ENCODE measurements at regions not wholly inside any gene's neighbourhood (a gene's known extent, or its start where the extent isn't known, plus 50 kb on each side); places are given as distances from the start of the nearest gene placed in this dataset.

- Histone ChIP-seq H3K27ac (ENCODE audit: low read depth, low read length, poor library complexity, severe bottlenecking) (no peak overlapping the region), H3K9ac (ENCODE audit: low read length) (no peak overlapping the region), H3K9me3 (ENCODE audit: low read length) (no peaks in the 10 kb centered on the region), H3K9me2 (ENCODE audit: low read depth, low read length) (no peaks in the 10 kb centered on the region), H3K4me3 (ENCODE audit: low read depth, low read length, poor library complexity, severe bottlenecking) (no peak overlapping the region), H2AFZ (ENCODE audit: low read length) (no peak overlapping the region), H3K36me3 (ENCODE audit: insufficient read depth, low read length) (no peaks in the 10 kb centered on the region), H3K27me3 (ENCODE audit: insufficient read depth, low read length) (no peaks in the 10 kb centered on the region), H3K79me2 (ENCODE audit: insufficient read depth, low read length) (no peaks in the 10 kb centered on the region), H4K20me1 (ENCODE audit: insufficient read depth, low read length) (no peaks in the 10 kb centered on the region), H3K4me1 (ENCODE audit: insufficient read depth, low read length, severe bottlenecking) (no peaks in the 10 kb centered on the region), H3F3A (ENCODE audit: insufficient read depth, low read length) (no peaks in the 10 kb centered on the region), H3K4me2 (ENCODE audit: low read length) (no peak overlapping the region)
- TF ChIP-seq CTCF (IDR thresholded peaks at IDR 0.05; ENCODE audit: low read length) (no peak), EZH2 (IDR thresholded peaks at IDR 0.05; ENCODE audit: borderline replicate concordance, low read length) (no peak)
Observed at GRCh38 chr20:12019715-12020114, 102.0 kb downstream of the BTBD3 start.

- no peak overlapping the region for H3K9ac ChIP-seq (ENCODE audit: low read length)
- H3K4me3 ChIP-seq (ENCODE audit: low read depth, low read length, poor library complexity, severe bottlenecking): no peak overlapping the region
- H3K9me3 ChIP-seq (ENCODE audit: low read length): no peaks in the 10 kb centered on the region
- no peaks in the 10 kb centered on the region for H3K27me3 ChIP-seq (ENCODE audit: insufficient read depth, low read length)
- H3K36me3 ChIP-seq (ENCODE audit: insufficient read depth, low read length): no peaks in the 10 kb centered on the region
- H4K20me1 ChIP-seq (ENCODE audit: insufficient read depth, low read length): no peaks in the 10 kb centered on the region
- H3F3A ChIP-seq (ENCODE audit: insufficient read depth, low read length): no peaks in the 10 kb centered on the region
- H2AFZ ChIP-seq (ENCODE audit: low read length): no peak overlapping the region
- TF ChIP-seq EZH2 (IDR thresholded peaks at IDR 0.05; ENCODE audit: borderline replicate concordance, low read length) (no peak), CTCF (IDR thresholded peaks at IDR 0.05; ENCODE audit: low read length) (no peak)
- H3K79me2 ChIP-seq (ENCODE audit: insufficient read depth, low read length): no peaks in the 10 kb centered on the region
- no peak overlapping the region for H3K27ac ChIP-seq (ENCODE audit: low read depth, low read length, poor library complexity, severe bottlenecking)
- no peaks in the 10 kb centered on the region for H3K9me2 ChIP-seq (ENCODE audit: low read depth, low read length)
- H3K4me2 ChIP-seq (ENCODE audit: low read length): no peak overlapping the region
- H3K4me1 ChIP-seq (ENCODE audit: insufficient read depth, low read length, severe bottlenecking): no peaks in the 10 kb centered on the region
Observed at GRCh38 chr20:12020846-12021245, 103.2 kb downstream of the BTBD3 start.

- no peaks in the 10 kb centered on the region for H3K27me3 ChIP-seq (ENCODE audit: insufficient read depth, low read length)
- H3K79me2 ChIP-seq (ENCODE audit: insufficient read depth, low read length): no peaks in the 10 kb centered on the region
- H3K36me3 ChIP-seq (ENCODE audit: insufficient read depth, low read length): no peaks in the 10 kb centered on the region
- H3K9me3 ChIP-seq (ENCODE audit: low read length): no peaks in the 10 kb centered on the region
- no peaks in the 10 kb centered on the region for H3K4me1 ChIP-seq (ENCODE audit: insufficient read depth, low read length, severe bottlenecking)
- no peaks in the 10 kb centered on the region for H4K20me1 ChIP-seq (ENCODE audit: insufficient read depth, low read length)
- H3K9ac ChIP-seq (ENCODE audit: low read length): no peak overlapping the region
- H2AFZ ChIP-seq (ENCODE audit: low read length): no peak overlapping the region
- H3K27ac ChIP-seq (ENCODE audit: low read depth, low read length, poor library complexity, severe bottlenecking): no peak overlapping the region
- TF ChIP-seq EZH2 (IDR thresholded peaks at IDR 0.05; ENCODE audit: borderline replicate concordance, low read length): no peak
- TF ChIP-seq CTCF (IDR thresholded peaks at IDR 0.05; ENCODE audit: low read length): no peak
- no peak overlapping the region for H3K4me3 ChIP-seq (ENCODE audit: low read depth, low read length, poor library complexity, severe bottlenecking)
- H3K9me2 ChIP-seq (ENCODE audit: low read depth, low read length): no peaks in the 10 kb centered on the region
- no peak overlapping the region for H3K4me2 ChIP-seq (ENCODE audit: low read length)
- H3F3A ChIP-seq (ENCODE audit: insufficient read depth, low read length): no peaks in the 10 kb centered on the region
Observed at GRCh38 chr20:12022126-12022525, 104.4 kb downstream of the BTBD3 start.
